Thyroid gland (tissue), 4 donors: ENCODE measurements at regions not wholly inside any gene's neighbourhood (a gene's known extent, or its start where the extent isn't known, plus 50 kb on each side); places are given as distances from the start of the nearest gene placed in this dataset.

Experiments used
- CTCF ChIP-seq, 6 experiments: fragments of 200-600 bp in 3 of 6; fragments of 450-650 bp in 3 of 6; sonication (generic) in 3 of 6; IDR thresholded peaks; one replicate each; pipeline ENCODE4 v1.5.1; 2016 to 2019; ENCODE audit warnings: antibody characterized with exemption in 6 of 6, mild to moderate bottlenecking in 2 of 6, inconsistent platforms in 1 of 6, moderate library complexity in 1 of 6
- POLR2A ChIP-seq, 2 donors: fragments of 450-650 bp; IDR thresholded peaks; one replicate each; pipeline ENCODE4 v1.6.1; 2017; ENCODE audit warnings: antibody characterized with exemption in 2 of 2, mild to moderate bottlenecking in 2 of 2, moderate library complexity in 1 of 2

GRCh38 chr9:82580921-82581320, 482.0 kb downstream of the RASEF start:
- TF ChIP-seq POLR2A (IDR thresholded peaks at IDR 0.05) (no peak), CTCF (IDR thresholded peaks at IDR 0.05) (no peak)
